Lung (tissue), 11 donors: ENCODE measurements at regions not wholly inside any gene's neighbourhood (a gene's known extent, or its start where the extent isn't known, plus 50 kb on each side); places are given as distances from the start of the nearest gene placed in this dataset.

Source experiments
- ATAC-seq: fragments of 200-7000 bp; cut with Tn5 transposase; one replicate; pipeline ENCODE4 v1.9.1; 2020; ENCODE audit warnings: moderate number of reproducible peaks; ENCODE audit not compliant: insufficient read depth, low FRiP score
- DNase-seq, 3 donors: peaks; one replicate each; pipeline ENCODE4 v3.0.0-alpha.2; 2013 to 2017
- H3K27ac ChIP-seq, 2 donors: one replicate each; pipeline ENCODE4 v1.5.1; 2013; ENCODE audit warnings: mild to moderate bottlenecking in 2 of 2, moderate library complexity in 2 of 2, control low read depth in 1 of 2, inconsistent platforms in 1 of 2, low read depth in 1 of 2, low read length in 1 of 2
- H3K27me3 ChIP-seq, 3 donors: one replicate each; pipeline ENCODE4 v1.5.1; 2013; ENCODE audit warnings: low read length in 2 of 3; ENCODE audit not compliant: control insufficient read depth in 3 of 3, insufficient read depth in 3 of 3
- H3K36me3 ChIP-seq, 4 donors: one replicate each; pipeline ENCODE4 v1.5.1; 2013; ENCODE audit warnings: low read length in 4 of 4, mild to moderate bottlenecking in 1 of 4, moderate library complexity in 1 of 4; ENCODE audit not compliant: control insufficient read depth in 4 of 4, insufficient read depth in 4 of 4
- H3K4me1 ChIP-seq, 5 donors: one replicate each; pipeline ENCODE4 v1.5.1; 2013; ENCODE audit warnings: low read length in 5 of 5, mild to moderate bottlenecking in 2 of 5, moderate library complexity in 1 of 5; ENCODE audit not compliant: control insufficient read depth in 5 of 5, insufficient read depth in 5 of 5
- H3K4me3 ChIP-seq: one replicate; pipeline ENCODE4 v1.5.1; 2013; ENCODE audit warnings: mild to moderate bottlenecking, control low read depth, moderate library complexity
- H3K9ac ChIP-seq, 2 donors: one replicate each; pipeline ENCODE4 v1.5.1; 2013; ENCODE audit warnings: low read length in 2 of 2, control low read depth in 1 of 2; ENCODE audit not compliant: insufficient read depth in 1 of 2
- H3K9me3 ChIP-seq, 4 donors: one replicate each; pipeline ENCODE4 v1.5.1; 2013; ENCODE audit warnings: low read length in 3 of 4, mild to moderate bottlenecking in 1 of 4, moderate library complexity in 1 of 4; ENCODE audit not compliant: control insufficient read depth in 4 of 4, insufficient read depth in 3 of 4
- CTCF ChIP-seq: IDR thresholded peaks from 2 replicates; pipeline ENCODE4 v1.5.1; 2012; ENCODE audit warnings: mild to moderate bottlenecking; ENCODE audit errors: control extremely low read depth, extremely low read depth
- WGBS, 2 donors: extraction: QIAGEN DNeasy Blood & Tissue Kit; methylation state at CpG; one replicate each; pipeline ENCODE4 v1.1.7; 2013; 5-methylcytosine and 5-hydroxymethylcytosine counted together
- donor health status: control.
- donor health status: control.
- donor health status: Bipolar disorder and iron deficiency.
- donor health status: healthy.
- donor health status: DM: yes; HTN: yes; CAD: no.

- no peak for ATAC-seq
- H3K27ac ChIP-seq, result no peak overlapping the region
- no peaks in the 10 kb centered on the region for H3K27me3 ChIP-seq
- no peaks in the 10 kb centered on the region for H3K9me3 ChIP-seq
- H3K9ac ChIP-seq, result no peak overlapping the region
- H3K36me3 ChIP-seq, result no peaks in the 10 kb centered on the region
- TF ChIP-seq CTCF, result no peak
- H3K4me3 ChIP-seq, result no peak overlapping the region
- DNase-seq, result no peak
- no peaks in the 10 kb centered on the region for H3K4me1 ChIP-seq
- 92 to 95% methylated on average over 3 of the region's 3 CpGs for WGBS, 2 donors
Observed at GRCh38 chr3:66706890-66707289, 206.1 kb upstream of the LRIG1 start.

GRCh38 chr3:66709532-66709931, 208.7 kb upstream of the LRIG1 start:
- 52 to 62% methylated on average over 3 of the region's 3 CpGs for WGBS, 2 donors
- DNase-seq, result no peak

GRCh38 chr3:66712210-66712609, 211.4 kb upstream of the LRIG1 start:
- Histone ChIP-seq H3K9ac (no peak overlapping the region), H3K4me3 (no peak overlapping the region), H3K4me1 (no peaks in the 10 kb centered on the region), H3K27me3 (no peaks in the 10 kb centered on the region), H3K36me3 (no peaks in the 10 kb centered on the region), H3K27ac (no peak overlapping the region), H3K9me3 (no peaks in the 10 kb centered on the region)
- no peak for TF ChIP-seq CTCF
- ATAC-seq, result no peak
- DNase-seq, result no peak
- 62 to 67% methylated on average over 4 of the region's 4 CpGs for WGBS, 2 donors

More at GRCh38 chr3:66709532-66709931, 208.7 kb upstream of the LRIG1 start:
- ATAC-seq, result no peak
- H3K27me3 ChIP-seq, result no peaks in the 10 kb centered on the region
- no peak overlapping the region for H3K4me3 ChIP-seq
- no peaks in the 10 kb centered on the region for H3K4me1 ChIP-seq
- H3K36me3 ChIP-seq, result no peaks in the 10 kb centered on the region
- H3K9ac ChIP-seq, result no peak overlapping the region
- no peak for TF ChIP-seq CTCF
- no peak overlapping the region for H3K27ac ChIP-seq
- H3K9me3 ChIP-seq, result no peaks in the 10 kb centered on the region

GRCh38 chr3:66713921-66714320, 213.1 kb upstream of the LRIG1 start:
- no peak for DNase-seq
- Histone ChIP-seq H3K27ac (no peak overlapping the region), H3K4me1 (no peaks in the 10 kb centered on the region), H3K9ac (no peak overlapping the region), H3K27me3 (no peaks in the 10 kb centered on the region), H3K36me3 (no peaks in the 10 kb centered on the region), H3K4me3 (no peak overlapping the region), H3K9me3 (no peaks in the 10 kb centered on the region)
- WGBS, 2 donors, result 48 to 88% methylated on average over 2 of the region's 2 CpGs
- ATAC-seq, result no peak
- no peak for TF ChIP-seq CTCF
